ENCODE measurements at regions not wholly inside any gene's neighbourhood (a gene's known extent, or its start where the extent isn't known, plus 50 kb on each side); places are given as distances from the start of the nearest gene placed in this dataset.

GRCh38 chr4:83728191-83728590 lies 192.3 kb downstream of the GPAT3 start:
- no peaks in the 10 kb centered on the region for H3K27me3 ChIP-seq (ENCODE audit: insufficient read depth in 3 of 3, low read length in 2 of 3)
- DNase-seq (no peak), ATAC-seq (no peak)
- intact Hi-C loops (cut with DNase I): no loop called here
- no peaks in the 10 kb centered on the region for H3K4me1 ChIP-seq
- no peak overlapping the region for H3K27ac ChIP-seq
- no peaks in the 10 kb centered on the region for H3K36me3 ChIP-seq (ENCODE audit: insufficient read depth in 1 of 2, low read depth in 1 of 2)
- no peak for TF ChIP-seq CTCF (IDR thresholded peaks at IDR 0.05)
- H3K9me3 ChIP-seq: peaks cover 5% of the 10 kb centered on the region
- H3K4me3 ChIP-seq: no peak overlapping the region

GRCh38 chr4:83725336-83726085 lies 189.6 kb downstream of the GPAT3 start:
- intact Hi-C loops (cut with DNase I): no loop called here
- WGBS, 3 donors: 86 to 89% (median 89%) methylated on average over 6 of the region's 6 CpGs
- no peak for DNase-seq
- ATAC-seq: no peak
- Histone ChIP-seq H3K27me3 (ENCODE audit: insufficient read depth in 3 of 3, low read length in 2 of 3) (no peaks in the 10 kb centered on the region), H3K9me3 (peaks cover 5% of the 10 kb centered on the region), H3K4me1 (no peaks in the 10 kb centered on the region), H3K36me3 (ENCODE audit: insufficient read depth in 1 of 2, low read depth in 1 of 2) (no peaks in the 10 kb centered on the region), H3K27ac (no peak overlapping the region), H3K4me3 (no peak overlapping the region)
- TF ChIP-seq CTCF (IDR thresholded peaks at IDR 0.05): no peak

- Histone ChIP-seq H3K36me3 (ENCODE audit: insufficient read depth in 1 of 2, low read depth in 1 of 2) (no peaks in the 10 kb centered on the region), H3K4me1 (no peaks in the 10 kb centered on the region), H3K27ac (no peak overlapping the region), H3K4me3 (no peak overlapping the region), H3K9me3 (peaks cover 3% of the 10 kb centered on the region), H3K27me3 (ENCODE audit: insufficient read depth in 3 of 3, low read length in 2 of 3) (no peaks in the 10 kb centered on the region)
- WGBS, 3 donors: 44 to 57% (median 51%) methylated on average over 14 of the region's 14 CpGs
- TF ChIP-seq CTCF (IDR thresholded peaks at IDR 0.05): no peak
- intact Hi-C loops (cut with DNase I): no loop called here
- ATAC-seq (no peak), DNase-seq (no peak)
Measured at GRCh38 chr4:83724485-83725335, 188.8 kb downstream of the GPAT3 start.

GRCh38 chr4:83723609-83724008 lies 187.7 kb downstream of the GPAT3 start:
- WGBS, 3 donors: 75 to 80% (median 76%) methylated on average over 6 of the region's 6 CpGs

More at GRCh38 chr4:83723609-83724008, 187.7 kb downstream of the GPAT3 start:
- DNase-seq (no peak), ATAC-seq (no peak)
- no peaks in the 10 kb centered on the region for H3K27me3 ChIP-seq (ENCODE audit: insufficient read depth in 3 of 3, low read length in 2 of 3)
- no peaks in the 10 kb centered on the region for H3K4me1 ChIP-seq
- H3K4me3 ChIP-seq: no peak overlapping the region
- no peaks in the 10 kb centered on the region for H3K36me3 ChIP-seq (ENCODE audit: insufficient read depth in 1 of 2, low read depth in 1 of 2)
- intact Hi-C loops (cut with DNase I): no loop called here
- no peak overlapping the region for H3K27ac ChIP-seq
- no peaks in the 10 kb centered on the region for H3K9me3 ChIP-seq
- no peak for TF ChIP-seq CTCF (IDR thresholded peaks at IDR 0.05)

Measured in psoas muscle (tissue), 7 donors.